MCF 10A (cell line): ENCODE measurements at regions not wholly inside any gene's neighbourhood (a gene's known extent, or its start where the extent isn't known, plus 50 kb on each side); places are given as distances from the start of the nearest gene placed in this dataset.

Experiments
- BruUV-seq: library from RNA; stranded (reverse); fragments of 400-500 nt; replicated peaks from 2 replicates; lab custom pipeline; 2021; lab: Mats Ljungman, UMichigan
- CTCF ChIA-PET: fragments of 300-600 bp; sonication (Branson Sonifier 250); formaldehyde crosslinking; extraction: SDS; loops from one replicate; lab custom pipeline; 2021; ENCODE audit warnings: antibody characterized with exemption, inconsistent platforms; lab: Yijun Ruan, JAX
- POLR2A ChIA-PET: fragments of 300-600, 350-650 bp; sonication (Branson Sonifier 250); formaldehyde crosslinking; extraction: SDS; loops from one replicate; lab custom pipeline; 2020; ENCODE audit warnings: antibody characterized with exemption, inconsistent platforms; lab: Yijun Ruan, JAX
- DNase-seq: peaks from one replicate; pipeline ENCODE4 v3.0.0-alpha.2; 2018; ENCODE audit not compliant: unreplicated experiment
- H3K27ac Mint-ChIP-seq: one replicate; pipeline ENCODE4 v1.8.0; 2022; ENCODE audit warnings: mild to moderate bottlenecking, low read depth, mixed read lengths; ENCODE audit not compliant: unreplicated experiment
- H3K27me3 Mint-ChIP-seq: one replicate; pipeline ENCODE4 v1.8.0; 2022; ENCODE audit warnings: mixed read lengths; ENCODE audit not compliant: insufficient read depth, unreplicated experiment
- H3K36me3 Mint-ChIP-seq: one replicate; pipeline ENCODE4 v1.8.0; 2022; ENCODE audit warnings: mild to moderate bottlenecking, moderate library complexity, mixed read lengths; ENCODE audit not compliant: insufficient read depth, unreplicated experiment
- H3K4me1 Mint-ChIP-seq: one replicate; pipeline ENCODE4 v1.8.0; 2022; ENCODE audit warnings: mixed read lengths; ENCODE audit not compliant: insufficient read depth, unreplicated experiment
- H3K4me3 Mint-ChIP-seq: one replicate; pipeline ENCODE4 v1.8.0; 2022; ENCODE audit warnings: mild to moderate bottlenecking, moderate library complexity, mixed read lengths; ENCODE audit not compliant: unreplicated experiment
- H3K9me3 Mint-ChIP-seq: one replicate; pipeline ENCODE4 v1.8.0; 2022; ENCODE audit warnings: mixed read lengths; ENCODE audit not compliant: unreplicated experiment
- CTCF ChIP-seq: fragments of 200-600 bp; IDR thresholded peaks from one replicate; pipeline ENCODE4 v1.8.0; 2022; ENCODE audit warnings: antibody characterized with exemption, mild to moderate bottlenecking; ENCODE audit not compliant: unreplicated experiment
- intact Hi-C: fragments of 100-400 bp; cut with micrococcal nuclease; formaldehyde crosslinking; loops from 2 replicates; pipeline ENCODE4 v1.14.1; 2022

- BruUV-seq = no TSS peak
- ChIA-PET CTCF (interaction anchor here (0.9 to 3.1 kb wide), 3 partner anchors 420 to 1978 kb away, joined by 3 to 13 read pairs (median 5); no protein-coding TSS in a partner anchor), POLR2A (no interaction called here)
- intact Hi-C loops = no loop called here
- no peak for TF ChIP-seq CTCF
- H3K4me1 Mint-ChIP-seq = no peaks in the 10 kb centered on the region
- H3K4me3 Mint-ChIP-seq = no peak overlapping the region
- H3K27me3 Mint-ChIP-seq = no peaks in the 10 kb centered on the region
- DNase-seq = no peak
- no peaks in the 10 kb centered on the region for H3K36me3 Mint-ChIP-seq
- no peak overlapping the region for H3K27ac Mint-ChIP-seq
- H3K9me3 Mint-ChIP-seq = no peaks in the 10 kb centered on the region
These were observed 672.9 kb downstream of the SQOR start for GRCh38 chr15:46307746-46308145.

- Mint-ChIP-seq H3K36me3 (no peaks in the 10 kb centered on the region), H3K4me1 (no peaks in the 10 kb centered on the region), H3K4me3 (no peak overlapping the region), H3K27me3 (no peaks in the 10 kb centered on the region), H3K27ac (no peak overlapping the region), H3K9me3 (no peaks in the 10 kb centered on the region)
- no peak for TF ChIP-seq CTCF
- ChIA-PET CTCF (interaction anchor here (0.6 to 3.1 kb wide), 7 partner anchors 16 to 605 kb away, joined by 3 to 13 read pairs (median 3); no protein-coding TSS in a partner anchor), POLR2A (interaction anchor here (0.7 kb wide), 1 partner anchor 514 kb away, joined by 3 read pairs; no protein-coding TSS in a partner anchor)
- no peak for DNase-seq
- no TSS peak for BruUV-seq
- intact Hi-C loops = loop anchor here (5.0 to 10.0 kb wide), 4 partner anchors 218 to 882 kb away; no protein-coding TSS in a partner anchor
These were observed 675.1 kb downstream of the SQOR start for GRCh38 chr15:46309914-46310313.

GRCh38 chr15:46312133-46312740 lies 677.4 kb downstream of the SQOR start:
- Mint-ChIP-seq H3K4me3 (no peak overlapping the region), H3K27ac (no peak overlapping the region), H3K9me3 (no peaks in the 10 kb centered on the region), H3K36me3 (no peaks in the 10 kb centered on the region), H3K4me1 (no peaks in the 10 kb centered on the region), H3K27me3 (no peaks in the 10 kb centered on the region)
- peak; percentile 47 for DNase-seq
- ChIA-PET POLR2A (no interaction called here), CTCF (interaction anchor here (0.5 to 3.2 kb wide), 38 partner anchors 8 to 1973 kb away, joined by 3 to 20 read pairs (median 3); no protein-coding TSS in a partner anchor)
- intact Hi-C loops = loop anchor here (1.0 to 10.0 kb wide), 9 partner anchors 190 to 1973 kb away; no protein-coding TSS in a partner anchor
- BruUV-seq = no TSS peak
- peak; percentile 82 for TF ChIP-seq CTCF

- Mint-ChIP-seq H3K4me3 (no peak overlapping the region), H3K27ac (no peak overlapping the region), H3K27me3 (no peaks in the 10 kb centered on the region), H3K36me3 (no peaks in the 10 kb centered on the region), H3K4me1 (no peaks in the 10 kb centered on the region), H3K9me3 (no peaks in the 10 kb centered on the region)
- ChIA-PET CTCF (no interaction called here), POLR2A (interaction anchor here (0.6 kb wide), 1 partner anchor 369 kb away, joined by 3 read pairs; no protein-coding TSS in a partner anchor)
- intact Hi-C loops = loop anchor here (10.0 kb wide), 1 partner anchor 339 kb away; no protein-coding TSS in a partner anchor
- no peak for DNase-seq
- no peak for TF ChIP-seq CTCF
- no TSS peak for BruUV-seq
These were observed 680.6 kb downstream of the SQOR start for GRCh38 chr15:46315434-46315833.
